GM12878 (cell line): ENCODE measurements at regions not wholly inside any gene's neighbourhood (a gene's known extent, or its start where the extent isn't known, plus 50 kb on each side); places are given as distances from the start of the nearest gene placed in this dataset.
A peak's percentile ranks its signal among the peaks of the same experiment; 100 is the strongest.

Source experiments
- ATAC-seq: fragments of 200-7000 bp; cut with Tn5 transposase; 3 replicates; pipeline ENCODE4 v1.9.1; 2020; ENCODE audit warnings: mild to moderate bottlenecking, moderate library complexity
- BruUV-seq: library from RNA; stranded (reverse); fragments of 400-500 nt; replicated peaks from 2 replicates; lab custom pipeline; 2021; lab: Mats Ljungman, UMichigan
- CTCF ChIA-PET: fragments of 300-600 bp; sonication (Branson Sonifier 250); formaldehyde crosslinking; extraction: SDS; loops from one replicate; lab custom pipeline; 2021; ENCODE audit warnings: inconsistent platforms; lab: Yijun Ruan, JAX
- POLR2A ChIA-PET: fragments of 350-600 bp; formaldehyde crosslinking; extraction: SDS; loops from one replicate; lab custom pipeline; 2021; ENCODE audit warnings: inconsistent platforms; lab: Charles Lee
- RAD21 ChIA-PET: fragments of 300-600 bp; sonication (Branson Sonifier 250); formaldehyde crosslinking; loops from one replicate; lab custom pipeline; 2023; ENCODE audit warnings: antibody characterized with exemption; ENCODE audit not compliant: unreplicated experiment; lab: Charles Lee
- SMC1A ChIA-PET: fragments of 300-600 bp; sonication (Branson Sonifier 250); formaldehyde crosslinking; loops from one replicate; lab custom pipeline; 2023; ENCODE audit not compliant: unreplicated experiment, uncharacterized antibody; lab: Charles Lee
- DNase-seq: peaks from one replicate; pipeline ENCODE4 v3.0.0-alpha.2; 2011; ENCODE audit warnings: low read depth, low spot score
- FAIRE-seq: peaks from 3 replicates; lab custom pipeline; 2011; peaks lifted over from hg19 to GRCh38; lab: Jason Lieb, UNC
- H2AFZ ChIP-seq: 2 replicates; pipeline ENCODE4 v1.6.0; 2011; ENCODE audit warnings: low read depth, low read length, control low read depth; ENCODE audit not compliant: control insufficient read depth
- H3K27ac ChIP-seq: 2 replicates; pipeline ENCODE4 v1.5.1; 2011; ENCODE audit warnings: control low read depth; ENCODE audit not compliant: control insufficient read depth, insufficient read depth
- H3K27me3 ChIP-seq, 2 experiments: replicated peaks in 1 of 2; 2 replicates each; pipeline versions ENCODE4 v1.6.0 to v1.6.1; 2011; ENCODE audit warnings: low read length in 1 of 2; ENCODE audit not compliant: control insufficient read depth in 2 of 2, insufficient read depth in 2 of 2
- H3K36me3 ChIP-seq, 2 experiments: 2 replicates each; pipeline ENCODE4 v1.5.1; 2011; ENCODE audit warnings: low read length in 1 of 2; ENCODE audit not compliant: control insufficient read depth in 2 of 2, insufficient read depth in 2 of 2
- H3K4me1 ChIP-seq: 2 replicates; pipeline ENCODE4 v1.6.1; 2011; ENCODE audit warnings: mild to moderate bottlenecking, low read length, moderate library complexity, mixed read lengths; ENCODE audit not compliant: control insufficient read depth, insufficient read depth
- H3K4me2 ChIP-seq: 2 replicates; pipeline ENCODE4 v1.6.0; 2011; ENCODE audit warnings: control low read depth; ENCODE audit not compliant: control insufficient read depth, insufficient read depth
- H3K4me3 ChIP-seq: fragments of 200-600 bp; sonication (generic); 2 replicates; pipeline ENCODE4 v1.5.1; 2016
- H3K79me2 ChIP-seq: 2 replicates; pipeline ENCODE4 v1.6.0; 2011; ENCODE audit warnings: low read length; ENCODE audit not compliant: control insufficient read depth, insufficient read depth
- H3K9ac ChIP-seq: 2 replicates; pipeline ENCODE4 v1.8.0; 2011; ENCODE audit warnings: low read length, control low read depth, mixed read lengths; ENCODE audit not compliant: control insufficient read depth, insufficient read depth
- H3K9me3 ChIP-seq: replicated peaks from 3 replicates; pipeline ENCODE4 v1.5.1; 2011; ENCODE audit warnings: mild to moderate bottlenecking, low read length; ENCODE audit not compliant: control insufficient read depth, insufficient read depth
- H4K20me1 ChIP-seq: 2 replicates; pipeline ENCODE4 v1.6.0; 2011; ENCODE audit not compliant: control insufficient read depth, insufficient read depth
- EZH2 ChIP-seq: IDR thresholded peaks from 2 replicates; pipeline ENCODE4 v1.6.1; 2012; ENCODE audit warnings: low read depth, mild to moderate bottlenecking, control low read depth, inconsistent platforms, low read length, borderline replicate concordance; ENCODE audit not compliant: control insufficient read depth
- FOXK2 ChIP-seq: fragments of 450-650 bp; IDR thresholded peaks from 2 replicates; pipeline ENCODE4 v1.6.1; 2017; ENCODE audit warnings: mild to moderate bottlenecking, moderate library complexity
- HDGF ChIP-seq: fragments of 450-650 bp; IDR thresholded peaks from 2 replicates; pipeline ENCODE4 v1.6.1; 2016; ENCODE audit warnings: antibody characterized with exemption
- MEF2B ChIP-seq: fragments of 450-650 bp; IDR thresholded peaks from 2 replicates; pipeline ENCODE4 v1.6.1; 2018; ENCODE audit warnings: mild to moderate bottlenecking, moderate library complexity; ENCODE audit not compliant: partially characterized antibody, poor library complexity, severe bottlenecking
- MTA2 ChIP-seq: fragments of 450-650 bp; IDR thresholded peaks from 2 replicates; pipeline ENCODE4 v1.6.1; 2016; ENCODE audit warnings: low read depth, mild to moderate bottlenecking, moderate library complexity
- NR2F1 ChIP-seq: fragments of 450-650 bp; conservative IDR thresholded peaks from 2 replicates; pipeline ENCODE4 v1.6.1; 2017; ENCODE audit warnings: mild to moderate bottlenecking
- WRNIP1 ChIP-seq: IDR thresholded peaks from 2 replicates; pipeline ENCODE4 v1.6.1; 2011; ENCODE audit warnings: low read depth, low read length, improper control_type of control experiment, borderline replicate concordance
- YBX1 ChIP-seq: fragments of 450-650 bp; IDR thresholded peaks from 2 replicates; pipeline ENCODE4 v1.6.1; 2016; ENCODE audit warnings: antibody characterized with exemption
- ZNF217 ChIP-seq: fragments of 450-650 bp; IDR thresholded peaks from 2 replicates; pipeline ENCODE4 v1.6.1; 2017; ENCODE audit warnings: antibody characterized with exemption, mild to moderate bottlenecking
- WGBS: methylation state at CpG from one replicate; pipeline ENCODE4 v1.1.6; 2016; ENCODE audit warnings: low lambda C conversion rate; ENCODE audit not compliant: insufficient replicate concordance, insufficient coverage; ENCODE audit errors: missing lambda C conversion rate; 5-methylcytosine and 5-hydroxymethylcytosine counted together
- in situ Hi-C: fragments of 300-500 bp; cut with MboI; formaldehyde crosslinking; loops from 9 replicates; pipeline ENCODE4 v1.14.3; 2018; ENCODE audit warnings: mixed read lengths
- intact Hi-C: fragments of 100-400 bp; cut with micrococcal nuclease; formaldehyde crosslinking; loops from one replicate; pipeline ENCODE4 v1.14.2; 2022; ENCODE audit not compliant: unreplicated experiment
- TF ChIP-seq, protein P1 (sequence below): fragments of 450-650 bp; IDR thresholded peaks from 2 replicates; pipeline ENCODE4 v1.6.1; 2017; ENCODE audit warnings: mild to moderate bottlenecking, moderate library complexity

DNA sequence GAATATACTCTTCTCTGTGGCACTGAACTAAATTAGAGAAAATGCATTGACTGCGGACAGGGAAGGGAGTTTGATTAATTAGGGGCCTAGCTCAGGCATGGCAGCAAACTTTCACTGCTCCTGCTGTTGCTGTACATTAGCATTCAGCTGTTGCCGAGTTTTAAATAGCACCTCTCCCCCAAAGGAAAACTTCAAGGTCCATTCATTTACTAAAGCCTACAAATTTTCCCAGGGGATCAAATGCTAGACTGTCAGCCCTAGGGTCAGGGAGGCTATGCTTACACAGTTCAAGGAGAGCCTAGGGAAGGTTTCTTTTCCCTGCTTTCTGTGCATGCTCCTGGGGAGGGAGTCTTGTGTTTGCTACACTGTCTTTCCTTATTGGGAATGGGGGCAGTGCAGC is 60.0 kb upstream of the GZMB start:
- Histone ChIP-seq H3K9me3 (no peaks in the 10 kb centered on the region), H3K27ac (no peak overlapping the region), H3K79me2 (no peaks in the 10 kb centered on the region), H3K9ac (no peak overlapping the region), H3K4me3 (no peak overlapping the region), H4K20me1 (no peaks in the 10 kb centered on the region), H2AFZ (no peak overlapping the region), H3K36me3 (no peaks in the 10 kb centered on the region), H3K27me3 (no peaks in the 10 kb centered on the region), H3K4me2 (no peak overlapping the region), H3K4me1 (peaks cover 24% of the 10 kb centered on the region)
- no peak for FAIRE-seq
- no TSS peak for BruUV-seq
- TF ChIP-seq WRNIP1 (no peak), FOXK2 (0 out of 2 replicates have a peak, but pooled peaks have one; percentile 1)
- ChIA-PET SMC1A (interaction anchor here (1.3 to 4.7 kb wide), 5 partner anchors 11 to 311 kb away, joined by 3 to 60 read pairs (median 9); no protein-coding TSS in a partner anchor), RAD21 (interaction anchor here (1.1 to 3.4 kb wide), 5 partner anchors 15 to 112 kb away, joined by 3 to 73 read pairs (median 3); no protein-coding TSS in a partner anchor), CTCF (interaction anchor here (0.9 to 3.4 kb wide), 7 partner anchors 12 to 439 kb away, joined by 3 to 40 read pairs (median 5); no protein-coding TSS in a partner anchor), POLR2A (interaction anchor here (1.1 to 1.9 kb wide), 2 partner anchors 12 to 17 kb away, joined by 3 to 14 read pairs; no protein-coding TSS in a partner anchor)
- DNase-seq: no peak
- no peak for ATAC-seq
- in situ Hi-C loops: no loop called here
- WGBS: 97% methylated on average over 2 of the region's 2 CpGs
- intact Hi-C loops: no loop called here

DNA sequence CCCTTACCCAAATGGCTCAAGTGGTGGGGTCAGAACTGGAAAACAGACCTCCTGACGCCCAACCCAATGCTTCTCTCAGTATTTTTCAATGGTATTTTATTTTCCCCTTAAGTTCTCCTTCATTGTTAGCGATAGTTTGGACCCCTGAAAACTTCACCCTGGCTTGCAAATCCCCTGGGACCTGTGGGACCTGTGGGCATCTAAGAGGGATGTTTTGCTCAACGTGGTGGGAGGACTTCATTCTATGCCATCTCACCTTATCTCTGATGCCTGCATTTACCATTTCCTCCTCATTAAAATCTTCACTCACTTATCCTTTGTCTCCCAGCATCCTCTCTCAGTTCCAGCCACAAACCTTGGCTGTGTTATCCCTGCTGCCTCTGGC is 59.4 kb upstream of the GZMB start:
- no peak overlapping the region for H2AFZ ChIP-seq
- no peak overlapping the region for H3K27ac ChIP-seq
- H3K27me3 ChIP-seq: no peaks in the 10 kb centered on the region
- in situ Hi-C loops: no loop called here
- DNase-seq (no peak), ATAC-seq (peak; percentile 2; the same call in 2 of the 3 replicates), FAIRE-seq (no peak)
- TF ChIP-seq MEF2B (peak; percentile 94), YBX1 (no peak), HDGF (no peak), MTA2 (0 out of 2 replicates have a peak, but pooled peaks have one; percentile 31), EZH2 (no peak), ZNF217 (0 out of 2 replicates have a peak, but pooled peaks have one; percentile 6), NR2F1 (0 out of 2 replicates have a peak, but pooled peaks have one; percentile 3)
- TF ChIP-seq, protein P1, sequence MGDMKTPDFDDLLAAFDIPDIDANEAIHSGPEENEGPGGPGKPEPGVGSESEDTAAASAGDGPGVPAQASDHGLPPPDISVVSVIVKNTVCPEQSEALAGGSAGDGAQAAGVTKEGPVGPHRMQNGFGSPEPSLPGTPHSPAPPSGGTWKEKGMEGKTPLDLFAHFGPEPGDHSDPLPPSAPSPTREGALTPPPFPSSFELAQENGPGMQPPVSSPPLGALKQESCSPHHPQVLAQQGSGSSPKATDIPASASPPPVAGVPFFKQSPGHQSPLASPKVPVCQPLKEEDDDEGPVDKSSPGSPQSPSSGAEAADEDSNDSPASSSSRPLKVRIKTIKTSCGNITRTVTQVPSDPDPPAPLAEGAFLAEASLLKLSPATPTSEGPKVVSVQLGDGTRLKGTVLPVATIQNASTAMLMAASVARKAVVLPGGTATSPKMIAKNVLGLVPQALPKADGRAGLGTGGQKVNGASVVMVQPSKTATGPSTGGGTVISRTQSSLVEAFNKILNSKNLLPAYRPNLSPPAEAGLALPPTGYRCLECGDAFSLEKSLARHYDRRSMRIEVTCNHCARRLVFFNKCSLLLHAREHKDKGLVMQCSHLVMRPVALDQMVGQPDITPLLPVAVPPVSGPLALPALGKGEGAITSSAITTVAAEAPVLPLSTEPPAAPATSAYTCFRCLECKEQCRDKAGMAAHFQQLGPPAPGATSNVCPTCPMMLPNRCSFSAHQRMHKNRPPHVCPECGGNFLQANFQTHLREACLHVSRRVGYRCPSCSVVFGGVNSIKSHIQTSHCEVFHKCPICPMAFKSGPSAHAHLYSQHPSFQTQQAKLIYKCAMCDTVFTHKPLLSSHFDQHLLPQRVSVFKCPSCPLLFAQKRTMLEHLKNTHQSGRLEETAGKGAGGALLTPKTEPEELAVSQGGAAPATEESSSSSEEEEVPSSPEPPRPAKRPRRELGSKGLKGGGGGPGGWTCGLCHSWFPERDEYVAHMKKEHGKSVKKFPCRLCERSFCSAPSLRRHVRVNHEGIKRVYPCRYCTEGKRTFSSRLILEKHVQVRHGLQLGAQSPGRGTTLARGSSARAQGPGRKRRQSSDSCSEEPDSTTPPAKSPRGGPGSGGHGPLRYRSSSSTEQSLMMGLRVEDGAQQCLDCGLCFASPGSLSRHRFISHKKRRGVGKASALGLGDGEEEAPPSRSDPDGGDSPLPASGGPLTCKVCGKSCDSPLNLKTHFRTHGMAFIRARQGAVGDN: 0 out of 2 replicates have a peak, but pooled peaks have one; percentile 15
- ChIA-PET POLR2A (interaction anchor here (1.0 to 1.9 kb wide), 4 partner anchors 10 to 18 kb away, joined by 3 to 14 read pairs (median 4); no protein-coding TSS in a partner anchor), SMC1A (interaction anchor here (0.7 to 4.7 kb wide), 15 partner anchors 10 to 703 kb away, joined by 3 to 60 read pairs (median 4); no protein-coding TSS in a partner anchor), RAD21 (interaction anchor here (1.0 to 3.4 kb wide), 8 partner anchors 15 to 261 kb away, joined by 3 to 73 read pairs (median 3); no protein-coding TSS in a partner anchor), CTCF (interaction anchor here (0.7 to 3.4 kb wide), 11 partner anchors 11 to 439 kb away, joined by 3 to 40 read pairs (median 5); no protein-coding TSS in a partner anchor)
- intact Hi-C loops: no loop called here
- no peak overlapping the region for H3K4me3 ChIP-seq
- H3K4me2 ChIP-seq: no peak overlapping the region
- WGBS: 43% methylated on average over 3 of the region's 3 CpGs
- H3K79me2 ChIP-seq: no peaks in the 10 kb centered on the region
- H3K9me3 ChIP-seq: no peaks in the 10 kb centered on the region
- no TSS peak for BruUV-seq
- H3K36me3 ChIP-seq: no peaks in the 10 kb centered on the region
- no peaks in the 10 kb centered on the region for H4K20me1 ChIP-seq
- H3K9ac ChIP-seq: no peak overlapping the region
- H3K4me1 ChIP-seq: peaks cover 19% of the 10 kb centered on the region
